Spleen (tissue), 7 donors: ENCODE measurements at regions not wholly inside any gene's neighbourhood (a gene's known extent, or its start where the extent isn't known, plus 50 kb on each side); places are given as distances from the start of the nearest gene placed in this dataset.

ENCODE experiments used
- POLR2A ChIP-seq, 3 donors: fragments of 450-650 bp; IDR thresholded peaks; one replicate each; pipeline ENCODE4 v1.5.1; 2017; ENCODE audit warnings: antibody characterized with exemption in 3 of 3, mild to moderate bottlenecking in 1 of 3
- POLR2AphosphoS5 ChIP-seq, 3 donors: sonication (generic); formaldehyde crosslinking; IDR thresholded peaks; one replicate each; pipeline ENCODE4 v1.5.1; 2017; ENCODE audit warnings: antibody characterized with exemption in 3 of 3
- TF ChIP-seq, protein P1 (sequence below), 11 experiments: fragments of 200-600 bp in 7 of 11; fragments of 450-650 bp in 4 of 11; sonication (generic) in 4 of 11; IDR thresholded peaks in 8 of 11; conservative IDR thresholded peaks in 3 of 11; 1 replicate in 7 of 11; 2 replicates in 4 of 11; pipeline versions ENCODE4 v1.4.0 to v1.8.0; 2016 to 2021; ENCODE audit warnings: antibody characterized with exemption in 11 of 11, inconsistent platforms in 4 of 11, mild to moderate bottlenecking in 1 of 11
- donor health status: DM: no; HTN: no; CAD: no; lungs with moderate emphysema.
- donor health status: DM: no; HTN: no; CAD: no.
- donor health status: DM: no; HTN: no; CAD: no.

DNA sequence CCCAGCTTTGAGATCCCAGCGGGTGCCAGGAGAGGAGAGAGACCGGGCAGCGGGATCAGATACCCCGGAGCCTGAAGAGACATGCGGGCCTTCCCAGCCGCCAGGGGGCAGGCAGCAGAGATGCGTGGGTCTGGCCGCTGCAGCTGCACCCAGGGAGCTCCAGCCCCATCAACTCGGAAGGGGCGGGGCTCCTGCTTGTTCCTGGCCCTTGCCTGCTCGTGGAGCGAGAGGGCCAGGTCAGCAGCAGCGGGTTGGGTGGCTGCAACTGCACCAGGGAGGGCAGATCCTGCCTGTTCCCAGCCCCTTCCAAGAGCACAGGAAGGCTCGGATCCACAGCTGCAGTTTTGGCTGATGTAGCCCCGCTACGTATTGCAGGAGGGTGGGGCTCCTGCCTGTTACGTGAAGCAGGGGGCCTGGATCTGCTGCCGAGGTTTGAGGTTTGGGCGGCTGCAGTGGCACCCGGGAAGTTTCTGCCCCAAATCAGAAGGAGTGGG is 532.8 kb downstream of the RFPL4B start:
- TF ChIP-seq, protein P1, sequence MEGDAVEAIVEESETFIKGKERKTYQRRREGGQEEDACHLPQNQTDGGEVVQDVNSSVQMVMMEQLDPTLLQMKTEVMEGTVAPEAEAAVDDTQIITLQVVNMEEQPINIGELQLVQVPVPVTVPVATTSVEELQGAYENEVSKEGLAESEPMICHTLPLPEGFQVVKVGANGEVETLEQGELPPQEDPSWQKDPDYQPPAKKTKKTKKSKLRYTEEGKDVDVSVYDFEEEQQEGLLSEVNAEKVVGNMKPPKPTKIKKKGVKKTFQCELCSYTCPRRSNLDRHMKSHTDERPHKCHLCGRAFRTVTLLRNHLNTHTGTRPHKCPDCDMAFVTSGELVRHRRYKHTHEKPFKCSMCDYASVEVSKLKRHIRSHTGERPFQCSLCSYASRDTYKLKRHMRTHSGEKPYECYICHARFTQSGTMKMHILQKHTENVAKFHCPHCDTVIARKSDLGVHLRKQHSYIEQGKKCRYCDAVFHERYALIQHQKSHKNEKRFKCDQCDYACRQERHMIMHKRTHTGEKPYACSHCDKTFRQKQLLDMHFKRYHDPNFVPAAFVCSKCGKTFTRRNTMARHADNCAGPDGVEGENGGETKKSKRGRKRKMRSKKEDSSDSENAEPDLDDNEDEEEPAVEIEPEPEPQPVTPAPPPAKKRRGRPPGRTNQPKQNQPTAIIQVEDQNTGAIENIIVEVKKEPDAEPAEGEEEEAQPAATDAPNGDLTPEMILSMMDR (IDR thresholded peaks at IDR 0.05 in 8 of 11, conservative IDR thresholded peaks at IDR 0.05 in 3 of 11), result no peak
- TF ChIP-seq POLR2A (IDR thresholded peaks at IDR 0.05) (no peak), POLR2AphosphoS5 (IDR thresholded peaks at IDR 0.05) (no peak)
